ENCODE measurements at regions not wholly inside any gene's neighbourhood (a gene's known extent, or its start where the extent isn't known, plus 50 kb on each side); places are given as distances from the start of the nearest gene placed in this dataset.

DNA sequence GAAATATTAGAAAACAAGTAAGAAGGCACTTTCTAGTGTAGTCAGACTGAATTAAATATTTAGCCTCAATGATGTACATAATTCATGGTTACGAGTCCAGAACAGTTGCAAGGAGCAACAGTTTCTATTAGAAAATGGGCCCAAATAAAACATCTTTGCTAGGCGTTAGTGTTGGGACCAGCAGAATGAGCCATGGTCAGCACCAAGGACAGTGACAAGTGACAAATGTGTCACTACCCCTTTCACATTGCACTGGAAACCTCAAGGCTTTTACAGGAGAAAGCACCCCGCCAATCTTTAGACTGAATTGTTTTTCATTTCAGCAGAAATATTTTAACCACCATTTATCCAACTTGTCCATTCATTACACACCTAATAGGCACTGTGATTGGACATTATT lies 301.3 kb upstream of the ADCY2 start:
- TF ChIP-seq CTCF (IDR thresholded peaks at IDR 0.05) (no peak), EZH2 (IDR thresholded peaks at IDR 0.05; ENCODE audit: borderline replicate concordance, insufficient read depth, low read depth, low read length, poor library complexity, severe bottlenecking) (no peak)
